ENCODE measurements at regions not wholly inside any gene's neighbourhood (a gene's known extent, or its start where the extent isn't known, plus 50 kb on each side); places are given as distances from the start of the nearest gene placed in this dataset. TPM values are rescaled to one million over a fixed set of nuclear protein-coding genes. Genes with fewer than 3 reads are reported as not detected.

GRCh38 chr2:41994661-41995060 lies 53.2 kb upstream of the PKDCC start:
- Histone ChIP-seq H3K36me3 (no peaks in the 10 kb centered on the region), H3K9me3 (no peaks in the 10 kb centered on the region), H3K27ac (no peak overlapping the region), H3K4me3 (no peak overlapping the region), H3K27me3 (no peaks in the 10 kb centered on the region), H3K4me1 (ENCODE audit: insufficient read depth) (peaks cover 12% of the 10 kb centered on the region)
- no peak for DNase-seq
- intact Hi-C loops (cut with DNase I) = no loop called here
- TF ChIP-seq EP300 (IDR thresholded peaks at IDR 0.05) (no peak), POLR2A (IDR thresholded peaks at IDR 0.05) (no peak), CTCF (IDR thresholded peaks at IDR 0.05) (no peak)
- 95 to 97% (median 96%) methylated on average over 8 of the region's 8 CpGs for WGBS, 3 donors

GRCh38 chr2:41997561-41997960 lies 50.3 kb upstream of the PKDCC start:
- no peak for DNase-seq
- Histone ChIP-seq H3K9me3 (no peaks in the 10 kb centered on the region), H3K36me3 (no peaks in the 10 kb centered on the region), H3K4me1 (ENCODE audit: insufficient read depth) (peaks cover 4% of the 10 kb centered on the region), H3K4me3 (no peak overlapping the region), H3K27ac (peak overlapping the region in 1 of 2 donors; percentile 69), H3K27me3 (no peaks in the 10 kb centered on the region)
- TF ChIP-seq CTCF (IDR thresholded peaks at IDR 0.05) (no peak), EP300 (IDR thresholded peaks at IDR 0.05) (no peak), POLR2A (IDR thresholded peaks at IDR 0.05) (no peak)
- 87 to 93% (median 88%) methylated on average over 4 of the region's 4 CpGs for WGBS, 3 donors
- intact Hi-C loops (cut with DNase I) = no loop called here

Small RNAs in the stretch of these regions (small RNA-seq; reads per million reads assigned to genes)
- gene RF00019 = not detected
- not detected for gene RNU4-63P
